ENCODE measurements at regions not wholly inside any gene's neighbourhood (a gene's known extent, or its start where the extent isn't known, plus 50 kb on each side); places are given as distances from the start of the nearest gene placed in this dataset.

DNA sequence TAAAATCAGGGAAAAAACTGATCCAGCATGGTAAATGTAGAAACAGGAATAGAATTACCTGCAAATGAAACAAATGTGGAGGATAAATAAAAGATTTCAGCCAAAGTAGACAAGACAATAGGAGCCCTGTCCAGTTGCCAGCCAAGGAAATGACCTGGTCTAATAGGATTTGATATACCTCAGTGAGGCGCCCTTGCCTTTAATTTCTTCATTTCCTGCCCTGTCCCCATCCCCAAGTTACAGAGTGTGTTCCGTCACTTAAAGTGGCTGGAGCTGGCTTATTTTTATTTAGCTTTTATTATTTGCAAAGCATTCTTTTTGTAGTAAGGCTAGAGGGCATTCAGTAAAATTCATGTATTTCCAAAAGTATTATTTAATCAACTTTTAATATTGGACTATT, 1022.0 kb downstream of the EFNB2 start:
- DNase-seq = no peak
- no peak overlapping the region for H3K27ac Mint-ChIP-seq
- H3K27me3 Mint-ChIP-seq (ENCODE audit: low read depth) = no peaks in the 10 kb centered on the region
- no peaks in the 10 kb centered on the region for H3K4me1 Mint-ChIP-seq (ENCODE audit: low read depth)
- no peak overlapping the region for H3K4me3 Mint-ChIP-seq
- CTCF ChIA-PET = no interaction called here
- POLR2A ChIA-PET = no interaction called here
- no peaks in the 10 kb centered on the region for H3K36me3 Mint-ChIP-seq (ENCODE audit: low read depth)
- ATAC-seq = no peak
- no peaks in the 10 kb centered on the region for H3K9me3 Mint-ChIP-seq (ENCODE audit: insufficient read depth)

DNA sequence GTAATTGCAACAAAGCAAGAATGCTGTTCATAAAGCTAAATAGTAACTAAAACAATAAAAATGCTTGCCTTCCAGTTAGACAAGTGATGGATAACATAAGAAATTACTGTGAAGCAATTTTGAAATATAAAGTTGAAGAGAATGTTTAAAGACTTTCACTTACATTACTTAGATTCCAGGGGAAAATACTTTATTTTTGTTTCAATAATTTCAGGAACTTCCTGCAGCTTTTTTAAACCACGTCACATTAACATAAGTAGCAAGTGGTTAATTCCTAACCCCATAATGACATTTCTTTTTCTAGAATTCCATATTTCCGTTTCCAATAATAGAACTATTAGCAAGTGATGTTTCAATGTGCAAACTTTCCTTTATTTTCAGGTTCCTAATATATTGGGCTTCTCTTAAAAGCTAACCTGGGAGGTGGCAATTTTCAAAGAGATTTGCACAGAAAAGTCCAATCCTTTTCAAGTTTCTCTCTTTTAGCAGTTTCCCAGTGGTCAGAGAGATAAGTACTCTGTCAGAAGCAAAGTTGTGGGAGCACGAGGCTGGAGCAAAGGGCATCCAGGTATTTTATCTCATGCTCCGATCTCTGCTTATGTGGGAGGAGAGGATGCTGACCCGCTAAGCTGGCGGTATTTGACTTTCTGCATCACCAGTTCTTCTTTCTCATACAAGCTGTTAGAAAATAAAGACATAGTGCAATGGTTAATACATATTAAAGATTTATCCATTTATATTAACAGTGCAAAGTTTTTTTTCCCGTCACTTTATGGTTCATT, 1025.3 kb downstream of the EFNB2 start:
- POLR2A ChIA-PET = no interaction called here
- H3K9me3 Mint-ChIP-seq (ENCODE audit: insufficient read depth) = no peaks in the 10 kb centered on the region
- DNase-seq (no peak), ATAC-seq (no peak)
- no peak overlapping the region for H3K4me3 Mint-ChIP-seq
- no peaks in the 10 kb centered on the region for H3K27me3 Mint-ChIP-seq (ENCODE audit: low read depth)
- H3K4me1 Mint-ChIP-seq (ENCODE audit: low read depth) = no peaks in the 10 kb centered on the region
- no peak overlapping the region for H3K27ac Mint-ChIP-seq
- CTCF ChIA-PET = interaction anchor here (1.1 kb wide), 1 partner anchor 1026 kb away, joined by 3 read pairs; no protein-coding TSS in a partner anchor
- H3K36me3 Mint-ChIP-seq (ENCODE audit: low read depth) = no peaks in the 10 kb centered on the region

DNA sequence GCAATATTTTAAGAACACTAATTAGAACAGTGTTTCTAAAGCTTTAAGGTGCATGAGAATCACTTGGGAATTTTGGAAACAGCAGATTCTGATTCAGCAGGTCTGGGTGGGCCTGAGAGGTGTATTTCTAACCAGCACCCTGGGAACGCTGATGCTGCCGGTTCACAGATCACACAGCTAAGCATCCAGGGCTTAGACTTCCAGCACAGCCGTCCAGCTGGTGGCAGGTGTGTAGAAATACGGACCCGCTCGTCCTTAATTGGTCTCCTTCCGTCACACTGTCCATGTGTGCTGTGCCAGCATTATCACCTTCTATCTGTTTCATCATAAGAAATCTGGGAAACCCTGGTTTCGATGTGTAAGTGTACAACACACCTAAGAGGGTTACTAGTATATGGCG, 1029.0 kb downstream of the EFNB2 start:
- H3K4me1 Mint-ChIP-seq (ENCODE audit: low read depth) = no peaks in the 10 kb centered on the region
- H3K9me3 Mint-ChIP-seq (ENCODE audit: insufficient read depth) = no peaks in the 10 kb centered on the region
- ATAC-seq = no peak
- H3K36me3 Mint-ChIP-seq (ENCODE audit: low read depth) = no peaks in the 10 kb centered on the region
- no peak for DNase-seq
- H3K27me3 Mint-ChIP-seq (ENCODE audit: low read depth) = no peaks in the 10 kb centered on the region
- CTCF ChIA-PET = no interaction called here
- POLR2A ChIA-PET = no interaction called here
- no peak overlapping the region for H3K4me3 Mint-ChIP-seq
- no peak overlapping the region for H3K27ac Mint-ChIP-seq

DNA sequence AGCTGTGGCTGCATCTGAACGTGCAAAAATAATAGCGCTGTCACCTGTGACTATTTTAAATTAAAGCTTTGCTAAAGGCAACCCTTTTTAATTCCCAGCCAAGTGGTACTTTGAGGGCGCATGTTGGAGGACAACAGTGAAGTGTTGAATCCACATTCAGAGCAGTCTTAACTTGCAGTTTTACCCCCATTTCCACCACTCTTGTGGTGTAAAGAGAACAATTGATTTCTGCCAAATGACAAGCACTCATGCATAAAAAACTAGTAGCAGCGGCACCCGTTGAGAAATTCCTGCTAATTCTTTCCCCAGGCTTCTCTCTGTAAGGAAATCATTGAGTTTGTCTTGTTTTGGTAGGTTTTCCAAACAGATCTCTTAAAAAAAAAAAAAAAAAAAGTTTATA, 1033.3 kb downstream of the EFNB2 start:
- Mint-ChIP-seq H3K4me1 (ENCODE audit: low read depth) (no peaks in the 10 kb centered on the region), H3K27ac (no peak overlapping the region), H3K27me3 (ENCODE audit: low read depth) (no peaks in the 10 kb centered on the region), H3K4me3 (no peak overlapping the region), H3K36me3 (ENCODE audit: low read depth) (no peaks in the 10 kb centered on the region), H3K9me3 (ENCODE audit: insufficient read depth) (no peaks in the 10 kb centered on the region)
- ChIA-PET POLR2A (no interaction called here), CTCF (no interaction called here)
- ATAC-seq (no peak), DNase-seq (no peak)

DNA sequence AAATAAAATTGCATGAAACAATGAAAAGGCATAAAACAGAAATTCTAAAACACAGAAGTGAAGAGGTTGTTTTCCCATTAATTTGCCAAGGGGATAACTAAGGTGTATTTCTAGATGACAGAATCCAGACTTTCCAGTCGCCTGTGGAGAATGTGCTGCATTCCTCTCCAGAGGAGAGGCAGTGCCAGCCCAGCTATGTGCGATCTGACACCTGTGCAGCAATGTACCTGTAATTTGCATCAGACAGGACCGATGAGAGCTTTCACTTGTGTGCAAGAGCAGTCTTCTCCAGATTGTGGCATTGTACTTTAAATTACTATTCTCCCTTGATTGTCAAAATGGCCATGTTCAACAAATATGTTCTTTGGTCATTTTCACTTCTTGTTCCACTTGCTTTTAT, 1037.9 kb downstream of the EFNB2 start:
- POLR2A ChIA-PET = no interaction called here
- CTCF ChIA-PET = no interaction called here
- Mint-ChIP-seq H3K27ac (no peak overlapping the region), H3K4me1 (ENCODE audit: low read depth) (no peaks in the 10 kb centered on the region), H3K27me3 (ENCODE audit: low read depth) (no peaks in the 10 kb centered on the region), H3K9me3 (ENCODE audit: insufficient read depth) (no peaks in the 10 kb centered on the region), H3K36me3 (ENCODE audit: low read depth) (no peaks in the 10 kb centered on the region), H3K4me3 (no peak overlapping the region)
- no peak for ATAC-seq
- no peak for DNase-seq

DNA sequence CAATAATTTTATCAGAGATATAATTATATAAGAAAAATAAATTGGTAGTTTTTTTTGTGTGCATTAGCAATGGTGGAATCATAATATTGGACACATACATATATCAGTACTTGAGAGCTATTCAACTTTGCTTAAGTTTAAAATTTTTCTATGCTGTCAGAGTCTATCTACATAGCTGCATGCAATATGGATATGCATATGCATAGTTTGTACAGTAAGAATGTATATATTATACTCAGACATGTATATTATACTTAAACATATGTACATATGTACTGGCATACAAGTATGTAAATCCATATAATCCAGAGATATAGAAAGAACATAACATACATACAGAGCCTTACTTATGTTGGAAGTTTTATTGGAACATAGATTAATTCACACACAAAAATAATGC, 1043.2 kb downstream of the EFNB2 start:
- no peaks in the 10 kb centered on the region for H3K4me1 Mint-ChIP-seq (ENCODE audit: low read depth)
- CTCF ChIA-PET = no interaction called here

DNA sequence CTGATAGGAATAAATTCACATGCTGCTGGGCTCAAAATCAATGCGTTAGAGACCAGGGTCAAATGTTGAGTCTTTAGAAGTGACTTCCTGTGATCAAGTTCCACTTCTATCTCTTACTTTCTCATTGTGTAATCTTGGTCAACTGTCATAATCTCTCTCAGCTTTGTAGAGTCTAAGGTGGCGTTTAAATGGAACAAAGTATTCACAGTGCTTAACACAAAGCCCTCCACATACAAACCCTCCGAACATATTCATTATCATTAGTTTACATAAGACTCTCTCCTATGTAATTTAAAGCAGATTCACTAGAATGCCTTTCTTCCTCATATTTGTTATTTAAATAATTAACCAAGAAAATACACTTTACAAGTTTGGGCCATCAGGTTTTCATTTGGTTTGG, 1044.1 kb downstream of the EFNB2 start:
- ChIA-PET CTCF (no interaction called here), POLR2A (no interaction called here)
- no peak for ATAC-seq
- no peak overlapping the region for H3K4me3 Mint-ChIP-seq
- no peaks in the 10 kb centered on the region for H3K4me1 Mint-ChIP-seq (ENCODE audit: low read depth)
- H3K27me3 Mint-ChIP-seq (ENCODE audit: low read depth) = no peaks in the 10 kb centered on the region
- H3K36me3 Mint-ChIP-seq (ENCODE audit: low read depth) = no peaks in the 10 kb centered on the region
- H3K9me3 Mint-ChIP-seq (ENCODE audit: insufficient read depth) = no peaks in the 10 kb centered on the region
- no peak overlapping the region for H3K27ac Mint-ChIP-seq
- no peak for DNase-seq

More for the DNA sequence above, 1043.2 kb downstream of the EFNB2 start:
- H3K4me3 Mint-ChIP-seq = no peak overlapping the region
- DNase-seq = no peak
- POLR2A ChIA-PET = no interaction called here
- H3K27ac Mint-ChIP-seq = no peak overlapping the region
- no peaks in the 10 kb centered on the region for H3K27me3 Mint-ChIP-seq (ENCODE audit: low read depth)
- H3K9me3 Mint-ChIP-seq (ENCODE audit: insufficient read depth) = no peaks in the 10 kb centered on the region
- H3K36me3 Mint-ChIP-seq (ENCODE audit: low read depth) = no peaks in the 10 kb centered on the region
- no peak for ATAC-seq

DNA sequence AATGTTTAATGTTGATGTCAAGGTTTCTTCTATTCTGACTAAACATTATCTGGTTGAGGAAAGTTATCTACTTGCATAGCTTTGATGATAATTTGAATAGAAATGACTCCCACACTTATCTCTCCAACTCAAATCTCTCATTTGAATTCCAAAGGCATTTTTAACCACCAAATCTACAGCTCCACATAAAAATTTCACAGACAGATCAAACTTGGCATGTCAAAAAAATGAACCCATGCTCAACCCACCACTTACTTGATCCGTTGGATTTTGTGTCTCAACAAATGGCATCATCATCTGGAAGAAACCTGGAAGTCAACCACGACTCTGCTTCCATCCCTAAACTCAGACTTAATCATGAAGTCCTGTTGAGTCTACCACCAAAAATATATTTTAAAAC, 1050.4 kb downstream of the EFNB2 start:
- no peak for ATAC-seq
- Mint-ChIP-seq H3K9me3 (ENCODE audit: insufficient read depth) (no peaks in the 10 kb centered on the region), H3K27me3 (ENCODE audit: low read depth) (no peaks in the 10 kb centered on the region), H3K4me1 (ENCODE audit: low read depth) (no peaks in the 10 kb centered on the region), H3K27ac (no peak overlapping the region), H3K4me3 (no peak overlapping the region), H3K36me3 (ENCODE audit: low read depth) (no peaks in the 10 kb centered on the region)
- no peak for DNase-seq
- POLR2A ChIA-PET = no interaction called here
- CTCF ChIA-PET = no interaction called here

DNA sequence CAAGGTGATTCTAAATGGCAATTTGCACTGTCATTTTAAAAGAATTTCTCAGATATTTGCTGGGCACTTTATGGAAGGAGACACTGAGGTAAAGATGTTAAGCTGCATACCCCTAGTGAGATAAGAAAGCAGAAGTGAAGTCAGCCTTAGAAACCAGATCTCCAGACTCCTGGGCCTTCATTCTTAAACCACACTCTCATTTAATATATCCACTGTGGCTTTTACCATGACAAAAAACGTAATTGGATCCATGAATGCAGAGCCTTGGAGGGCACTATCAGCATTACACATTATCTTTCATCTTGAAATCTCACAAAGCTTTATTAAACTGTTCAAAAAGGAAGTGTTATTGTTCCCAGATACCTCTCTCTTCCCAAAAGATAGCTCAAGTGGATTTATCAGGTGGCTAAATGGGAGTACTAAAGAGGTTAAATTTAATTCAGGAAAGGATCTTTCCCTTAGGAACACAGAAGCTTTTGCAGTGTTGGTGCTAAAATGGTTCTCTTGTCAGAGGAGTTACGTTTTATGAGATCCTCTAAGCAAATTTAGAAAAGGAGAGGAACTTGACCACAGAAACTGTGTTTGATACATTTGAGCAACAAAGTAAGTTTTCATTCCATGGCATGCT, 1060.4 kb downstream of the EFNB2 start:
- Mint-ChIP-seq H3K27ac (no peak overlapping the region), H3K36me3 (ENCODE audit: low read depth) (no peaks in the 10 kb centered on the region), H3K27me3 (ENCODE audit: low read depth) (no peaks in the 10 kb centered on the region), H3K9me3 (ENCODE audit: insufficient read depth) (no peaks in the 10 kb centered on the region), H3K4me3 (no peak overlapping the region), H3K4me1 (ENCODE audit: low read depth) (no peaks in the 10 kb centered on the region)
- ChIA-PET POLR2A (no interaction called here), CTCF (no interaction called here)
- ATAC-seq = no peak
- DNase-seq = no peak

DNA sequence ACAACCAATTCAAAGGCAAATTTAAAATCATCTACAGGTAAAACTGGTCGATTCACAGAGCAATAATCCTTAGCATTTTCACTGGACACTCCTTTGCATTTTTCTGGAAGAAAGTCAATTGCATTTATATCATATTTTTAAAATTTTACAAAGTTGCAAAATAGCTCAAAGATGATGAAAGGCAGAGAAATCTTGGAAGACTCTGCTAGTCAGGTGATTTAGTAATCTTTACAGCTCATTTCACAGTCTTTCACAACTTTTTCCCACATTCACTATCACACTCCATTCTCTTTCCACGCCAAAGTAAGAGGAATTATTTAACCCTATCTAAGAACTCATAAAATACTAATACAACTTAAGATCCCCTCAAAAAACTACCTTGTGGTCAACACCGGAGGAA, 1063.8 kb downstream of the EFNB2 start:
- POLR2A ChIA-PET = no interaction called here
- Mint-ChIP-seq H3K36me3 (ENCODE audit: low read depth) (no peaks in the 10 kb centered on the region), H3K4me3 (no peak overlapping the region), H3K4me1 (ENCODE audit: low read depth) (no peaks in the 10 kb centered on the region), H3K27me3 (ENCODE audit: low read depth) (no peaks in the 10 kb centered on the region), H3K9me3 (ENCODE audit: insufficient read depth) (no peaks in the 10 kb centered on the region), H3K27ac (no peak overlapping the region)
- DNase-seq = no peak
- CTCF ChIA-PET = no interaction called here
- ATAC-seq = no peak

DNA sequence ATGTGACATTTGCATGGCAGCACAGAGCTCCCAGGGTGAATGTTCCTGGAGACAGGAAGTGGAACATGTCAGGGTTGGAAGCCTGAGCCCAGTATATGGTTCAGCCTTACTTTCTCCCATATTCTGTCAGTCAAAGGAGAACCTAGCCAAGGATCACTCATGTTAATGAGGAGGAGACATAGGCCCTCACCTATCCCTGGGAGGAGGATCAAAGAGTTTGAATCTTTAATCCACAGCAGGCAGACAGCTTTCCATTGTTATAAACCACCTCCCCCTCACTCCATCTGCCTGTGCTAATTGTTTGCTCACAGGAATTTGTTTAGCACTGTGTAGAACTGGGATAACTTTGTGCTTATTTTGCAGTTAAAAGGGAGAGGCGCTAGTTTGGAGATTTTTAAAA, 1069.1 kb downstream of the EFNB2 start:
- Mint-ChIP-seq H3K27me3 (ENCODE audit: low read depth) (no peaks in the 10 kb centered on the region), H3K4me3 (no peak overlapping the region), H3K4me1 (ENCODE audit: low read depth) (no peaks in the 10 kb centered on the region), H3K9me3 (ENCODE audit: insufficient read depth) (no peaks in the 10 kb centered on the region), H3K36me3 (ENCODE audit: low read depth) (no peaks in the 10 kb centered on the region), H3K27ac (no peak overlapping the region)
- DNase-seq (no peak), ATAC-seq (no peak)
- ChIA-PET CTCF (no interaction called here), POLR2A (no interaction called here)

DNA sequence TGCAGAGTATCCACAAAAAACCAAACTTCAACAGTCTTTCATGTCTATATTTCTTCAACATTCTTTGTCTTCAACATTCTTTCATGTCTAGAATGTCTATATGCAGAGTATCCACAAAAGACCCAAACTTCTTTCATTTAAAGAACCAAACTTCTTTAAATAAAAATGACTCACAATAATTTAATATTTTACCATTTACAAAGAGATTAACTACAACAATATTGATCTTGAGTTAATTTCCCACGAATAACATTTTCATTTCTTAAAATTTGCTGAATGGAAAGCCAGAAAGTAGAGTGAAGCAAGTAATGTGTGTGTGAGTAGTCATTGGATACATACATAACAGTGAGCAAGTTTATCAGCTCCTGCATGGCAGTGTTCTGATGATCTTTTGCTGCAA, 1069.7 kb downstream of the EFNB2 start, which contains the start of gene DAOA:
Gene DAOA, plus strand, starts transcription at position 301 of the 400 bp plus-strand sequence.
- Mint-ChIP-seq H3K9me3 (ENCODE audit: insufficient read depth) (no peaks in the 10 kb centered on the region), H3K4me1 (ENCODE audit: low read depth) (no peaks in the 10 kb centered on the region), H3K27me3 (ENCODE audit: low read depth) (no peaks in the 10 kb centered on the region), H3K27ac (no peak within 1 kb of the TSS), H3K4me3 (no peak within 1 kb of the TSS), H3K36me3 (ENCODE audit: low read depth) (no peaks in the 10 kb centered on the region)
- ChIA-PET CTCF (no interaction called here), POLR2A (no interaction called here)
- no peak for DNase-seq
- ATAC-seq = no peak

DNA sequence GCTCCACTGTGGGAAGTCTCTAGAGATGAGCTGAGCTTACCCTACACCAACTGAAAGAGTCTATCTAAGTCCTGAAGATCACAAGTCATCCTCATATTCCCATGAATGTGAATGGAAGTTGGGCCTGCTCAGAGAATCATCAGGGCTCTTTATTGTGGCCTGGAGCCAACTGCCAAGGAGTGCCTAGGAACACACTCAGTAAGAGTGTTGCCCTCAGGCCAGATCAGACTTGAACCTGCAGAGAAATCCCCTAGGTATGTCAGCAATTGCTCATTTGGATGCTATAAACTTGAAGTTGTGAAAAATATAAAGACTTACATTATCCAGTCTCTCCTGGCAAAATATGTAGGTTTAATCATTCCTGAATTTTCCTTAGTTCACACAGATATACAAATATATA, 1070.2 kb downstream of the EFNB2 start:
- CTCF ChIA-PET = no interaction called here
- DNase-seq = no peak
- H3K4me3 Mint-ChIP-seq = no peak overlapping the region
- ATAC-seq = no peak
- no peaks in the 10 kb centered on the region for H3K36me3 Mint-ChIP-seq (ENCODE audit: low read depth)
- H3K27me3 Mint-ChIP-seq (ENCODE audit: low read depth) = no peaks in the 10 kb centered on the region
- H3K9me3 Mint-ChIP-seq (ENCODE audit: insufficient read depth) = no peaks in the 10 kb centered on the region
- no peak overlapping the region for H3K27ac Mint-ChIP-seq
- H3K4me1 Mint-ChIP-seq (ENCODE audit: low read depth) = no peaks in the 10 kb centered on the region
- POLR2A ChIA-PET = no interaction called here
